Glutamatergic neuron (in vitro differentiated cells): ENCODE measurements at regions not wholly inside any gene's neighbourhood (a gene's known extent, or its start where the extent isn't known, plus 50 kb on each side); places are given as distances from the start of the nearest gene placed in this dataset.

Experiments used
- DNase-seq: peaks from one replicate; pipeline ENCODE4 v3.0.0; 2022
- H3K27ac Mint-ChIP-seq: one replicate; pipeline ENCODE4 v1.8.0; 2020; ENCODE audit warnings: mild to moderate bottlenecking, mixed read lengths, inconsistent platforms; ENCODE audit not compliant: unreplicated experiment
- H3K27me3 Mint-ChIP-seq: one replicate; pipeline ENCODE4 v1.8.0; 2020; ENCODE audit warnings: mild to moderate bottlenecking, moderate library complexity, mixed read lengths, inconsistent platforms; ENCODE audit not compliant: unreplicated experiment
- H3K36me3 Mint-ChIP-seq: one replicate; pipeline ENCODE4 v1.8.0; 2020; ENCODE audit warnings: mild to moderate bottlenecking, mixed read lengths, inconsistent platforms; ENCODE audit not compliant: unreplicated experiment
- H3K4me1 Mint-ChIP-seq: one replicate; pipeline ENCODE4 v1.8.0; 2020; ENCODE audit warnings: mild to moderate bottlenecking, low read depth, mixed read lengths, inconsistent platforms; ENCODE audit not compliant: unreplicated experiment
- H3K4me3 Mint-ChIP-seq: one replicate; pipeline ENCODE4 v1.8.0; 2020; ENCODE audit warnings: mild to moderate bottlenecking, mixed read lengths, inconsistent platforms; ENCODE audit not compliant: unreplicated experiment
- H3K9me3 Mint-ChIP-seq: one replicate; pipeline ENCODE4 v1.8.0; 2020; ENCODE audit warnings: mild to moderate bottlenecking, moderate library complexity, mixed read lengths, inconsistent platforms; ENCODE audit not compliant: unreplicated experiment
- TF ChIP-seq, protein P1 (sequence below): fragments of 200-600 bp; sonication (generic); IDR thresholded peaks from one replicate; pipeline ENCODE4 v1.5.0; 2021; ENCODE audit not compliant: partially characterized antibody, unreplicated experiment

DNA sequence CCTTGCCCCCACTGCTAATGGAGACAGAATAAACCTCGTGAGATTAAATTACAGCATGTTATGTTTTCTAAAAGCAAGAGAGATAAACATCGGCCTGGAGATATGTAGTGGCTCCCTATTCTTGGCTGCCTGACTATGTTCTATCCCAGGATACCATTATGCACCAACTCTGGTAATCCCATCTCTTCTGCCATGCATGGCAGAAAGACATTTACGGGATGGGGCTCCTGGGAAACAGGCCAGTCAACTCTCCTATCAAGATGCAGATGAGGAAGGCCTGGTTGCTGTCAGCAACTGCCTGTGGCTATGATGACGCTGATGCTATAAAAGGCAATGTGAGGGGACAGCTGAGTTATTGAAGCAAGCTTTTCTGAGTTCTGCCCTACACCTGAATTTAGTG lies 166.2 kb upstream of the VCX3A start:
- Mint-ChIP-seq H3K4me3 (no peak overlapping the region), H3K9me3 (peaks cover 2% of the 10 kb centered on the region), H3K27ac (no peak overlapping the region), H3K27me3 (peaks cover 2% of the 10 kb centered on the region), H3K36me3 (no peaks in the 10 kb centered on the region), H3K4me1 (no peaks in the 10 kb centered on the region)
- TF ChIP-seq, protein P1, sequence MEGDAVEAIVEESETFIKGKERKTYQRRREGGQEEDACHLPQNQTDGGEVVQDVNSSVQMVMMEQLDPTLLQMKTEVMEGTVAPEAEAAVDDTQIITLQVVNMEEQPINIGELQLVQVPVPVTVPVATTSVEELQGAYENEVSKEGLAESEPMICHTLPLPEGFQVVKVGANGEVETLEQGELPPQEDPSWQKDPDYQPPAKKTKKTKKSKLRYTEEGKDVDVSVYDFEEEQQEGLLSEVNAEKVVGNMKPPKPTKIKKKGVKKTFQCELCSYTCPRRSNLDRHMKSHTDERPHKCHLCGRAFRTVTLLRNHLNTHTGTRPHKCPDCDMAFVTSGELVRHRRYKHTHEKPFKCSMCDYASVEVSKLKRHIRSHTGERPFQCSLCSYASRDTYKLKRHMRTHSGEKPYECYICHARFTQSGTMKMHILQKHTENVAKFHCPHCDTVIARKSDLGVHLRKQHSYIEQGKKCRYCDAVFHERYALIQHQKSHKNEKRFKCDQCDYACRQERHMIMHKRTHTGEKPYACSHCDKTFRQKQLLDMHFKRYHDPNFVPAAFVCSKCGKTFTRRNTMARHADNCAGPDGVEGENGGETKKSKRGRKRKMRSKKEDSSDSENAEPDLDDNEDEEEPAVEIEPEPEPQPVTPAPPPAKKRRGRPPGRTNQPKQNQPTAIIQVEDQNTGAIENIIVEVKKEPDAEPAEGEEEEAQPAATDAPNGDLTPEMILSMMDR = no peak
- DNase-seq = no peak

- TF ChIP-seq, protein P1 = no peak
- Mint-ChIP-seq H3K36me3 (no peaks in the 10 kb centered on the region), H3K4me3 (no peak overlapping the region), H3K27ac (no peak overlapping the region), H3K4me1 (no peaks in the 10 kb centered on the region), H3K27me3 (peaks cover 4% of the 10 kb centered on the region), H3K9me3 (peaks cover 2% of the 10 kb centered on the region)
- DNase-seq = no peak
Observed at GRCh38 chrX:6695717-6696116, 160.8 kb upstream of the VCX3A start.

DNA sequence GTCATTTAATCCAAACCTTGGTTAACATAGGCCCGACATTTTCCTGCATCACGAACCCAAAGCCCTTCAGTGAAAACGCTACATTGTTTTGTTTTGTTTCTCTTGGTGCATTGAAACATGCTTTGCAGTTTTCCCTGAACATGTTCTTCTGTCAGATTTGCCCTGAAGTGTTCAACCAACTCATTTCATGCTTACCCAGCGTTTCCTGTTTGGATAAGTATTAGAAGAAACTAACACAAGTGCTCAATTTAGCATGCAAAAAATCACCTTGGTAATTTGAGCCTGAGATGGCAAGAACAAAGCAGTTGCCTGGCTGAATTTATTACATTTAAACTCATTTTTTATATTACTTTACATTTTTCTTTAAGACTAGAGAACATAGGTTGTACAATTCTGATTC lies 160.1 kb upstream of the VCX3A start:
- DNase-seq = no peak
- Mint-ChIP-seq H3K27ac (no peak overlapping the region), H3K4me1 (no peaks in the 10 kb centered on the region), H3K36me3 (no peaks in the 10 kb centered on the region), H3K4me3 (no peak overlapping the region), H3K27me3 (peaks cover 4% of the 10 kb centered on the region), H3K9me3 (peaks cover 2% of the 10 kb centered on the region)
- TF ChIP-seq, protein P1 = no peak

DNA sequence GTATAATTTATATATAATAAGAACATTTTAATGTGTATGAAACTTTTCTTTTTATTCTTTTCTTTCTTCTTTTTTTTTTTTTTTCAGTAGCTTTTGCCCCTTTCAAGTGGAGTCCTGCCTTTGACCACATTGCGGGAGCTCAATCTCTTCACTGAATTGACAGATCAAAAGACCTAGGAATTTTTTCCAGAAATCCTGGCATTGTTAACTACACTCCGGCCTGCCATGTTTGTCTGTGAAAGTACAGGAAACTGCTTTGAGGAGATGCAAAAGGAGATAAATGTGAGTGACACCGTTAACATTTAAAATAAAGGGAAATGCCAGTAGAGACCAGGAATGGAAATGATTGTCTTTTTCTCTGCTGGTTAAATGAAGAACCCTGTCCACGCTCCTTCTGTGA lies 159.3 kb upstream of the VCX3A start:
- Mint-ChIP-seq H3K27ac (no peak overlapping the region), H3K4me1 (no peaks in the 10 kb centered on the region)

DNA sequence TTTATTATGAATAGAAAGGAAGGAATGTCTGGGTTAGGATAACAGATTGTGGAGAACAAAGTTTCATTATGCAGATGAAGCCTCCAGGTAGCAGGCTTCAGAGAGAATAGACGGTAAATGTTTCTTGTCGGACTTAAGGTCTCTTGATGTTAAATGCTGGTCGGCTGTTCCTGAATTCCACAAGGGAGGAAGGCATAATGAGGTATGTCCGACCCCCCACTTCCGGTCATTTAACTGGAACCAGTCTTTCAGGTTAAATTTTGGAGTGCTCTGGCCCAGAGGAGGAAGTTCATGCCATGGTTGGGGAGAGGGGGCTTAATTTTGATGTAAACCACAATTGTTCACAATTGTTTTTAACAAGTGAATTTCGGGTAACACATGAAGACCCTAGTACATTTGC lies 158.1 kb upstream of the VCX3A start:
- H3K36me3 Mint-ChIP-seq = no peaks in the 10 kb centered on the region
- TF ChIP-seq, protein P1 = no peak
- H3K27ac Mint-ChIP-seq = no peak overlapping the region
- H3K27me3 Mint-ChIP-seq = peaks cover 1% of the 10 kb centered on the region
- no peak overlapping the region for H3K4me3 Mint-ChIP-seq
- no peak for DNase-seq
- no peaks in the 10 kb centered on the region for H3K9me3 Mint-ChIP-seq
- no peaks in the 10 kb centered on the region for H3K4me1 Mint-ChIP-seq

More for the DNA sequence above, 159.3 kb upstream of the VCX3A start:
- no peaks in the 10 kb centered on the region for H3K36me3 Mint-ChIP-seq
- H3K9me3 Mint-ChIP-seq = peaks cover 2% of the 10 kb centered on the region
- TF ChIP-seq, protein P1 = no peak
- peaks cover 4% of the 10 kb centered on the region for H3K27me3 Mint-ChIP-seq
- no peak for DNase-seq
- H3K4me3 Mint-ChIP-seq = no peak overlapping the region
